Progenitor cell of endocrine pancreas (in vitro differentiated cells): ENCODE measurements at regions not wholly inside any gene's neighbourhood (a gene's known extent, or its start where the extent isn't known, plus 50 kb on each side); places are given as distances from the start of the nearest gene placed in this dataset.

Source experiments
- DNase-seq: peaks from one replicate; pipeline ENCODE4 v3.0.0; 2021; ENCODE audit warnings: low spot score; ENCODE audit not compliant: unreplicated experiment
- H3K27ac Mint-ChIP-seq: 2 replicates; pipeline ENCODE4 v1.8.0; 2021; ENCODE audit warnings: mild to moderate bottlenecking, moderate library complexity, mixed read lengths
- H3K27me3 Mint-ChIP-seq: 2 replicates; pipeline ENCODE4 v1.8.0; 2021; ENCODE audit warnings: mixed read lengths
- H3K36me3 Mint-ChIP-seq: 2 replicates; pipeline ENCODE4 v1.8.0; 2022; ENCODE audit warnings: mixed read lengths; ENCODE audit not compliant: insufficient read depth
- H3K4me1 Mint-ChIP-seq: 2 replicates; pipeline ENCODE4 v1.8.0; 2021; ENCODE audit warnings: low read depth, mixed read lengths
- H3K4me3 Mint-ChIP-seq: 2 replicates; pipeline ENCODE4 v1.8.0; 2021; ENCODE audit warnings: low read depth, mild to moderate bottlenecking, moderate library complexity, mixed read lengths
- H3K9me3 Mint-ChIP-seq: 2 replicates; pipeline ENCODE4 v1.8.0; 2021; ENCODE audit warnings: low read depth, mixed read lengths
- CTCF ChIP-seq: fragments of 200-600 bp; sonication (generic); IDR thresholded peaks from one replicate; pipeline ENCODE4 v1.5.0; 2021; ENCODE audit warnings: antibody characterized with exemption, mild to moderate bottlenecking; ENCODE audit not compliant: unreplicated experiment

- Mint-ChIP-seq H3K27ac (no peak overlapping the region), H3K4me1 (peaks cover 20% of the 10 kb centered on the region), H3K27me3 (peaks cover 39% of the 10 kb centered on the region), H3K36me3 (peaks cover 2% of the 10 kb centered on the region), H3K9me3 (peaks cover 3% of the 10 kb centered on the region), H3K4me3 (no peak overlapping the region)
- DNase-seq = no peak
- no peak for TF ChIP-seq CTCF
These were observed 589.8 kb downstream of the INSC start for GRCh38 chr11:15704556-15704955.

- peaks cover 43% of the 10 kb centered on the region for H3K27me3 Mint-ChIP-seq
- DNase-seq = no peak
- no peak overlapping the region for H3K27ac Mint-ChIP-seq
- no peak for TF ChIP-seq CTCF
- peaks cover 3% of the 10 kb centered on the region for H3K9me3 Mint-ChIP-seq
- peaks cover 12% of the 10 kb centered on the region for H3K4me1 Mint-ChIP-seq
- H3K4me3 Mint-ChIP-seq = no peak overlapping the region
- H3K36me3 Mint-ChIP-seq = peaks cover 2% of the 10 kb centered on the region
These were observed 591.2 kb downstream of the INSC start for GRCh38 chr11:15705891-15706290.

- peaks cover 2% of the 10 kb centered on the region for H3K36me3 Mint-ChIP-seq
- peaks cover 12% of the 10 kb centered on the region for H3K4me1 Mint-ChIP-seq
- no peak for TF ChIP-seq CTCF
- DNase-seq = no peak
- H3K27ac Mint-ChIP-seq = no peak overlapping the region
- H3K4me3 Mint-ChIP-seq = no peak overlapping the region
- peaks cover 3% of the 10 kb centered on the region for H3K9me3 Mint-ChIP-seq
- H3K27me3 Mint-ChIP-seq = peaks cover 49% of the 10 kb centered on the region
These were observed 592.5 kb downstream of the INSC start for GRCh38 chr11:15707194-15707593.

- no peak for DNase-seq
- peaks cover 3% of the 10 kb centered on the region for H3K9me3 Mint-ChIP-seq
- peaks cover 2% of the 10 kb centered on the region for H3K36me3 Mint-ChIP-seq
- H3K27ac Mint-ChIP-seq = no peak overlapping the region
- H3K4me3 Mint-ChIP-seq = no peak overlapping the region
- peaks cover 45% of the 10 kb centered on the region for H3K27me3 Mint-ChIP-seq
- H3K4me1 Mint-ChIP-seq = peaks cover 12% of the 10 kb centered on the region
- TF ChIP-seq CTCF = no peak
These were observed 593.2 kb downstream of the INSC start for GRCh38 chr11:15707971-15708370.

GRCh38 chr11:15710580-15711275 lies 596.0 kb downstream of the INSC start:
- Mint-ChIP-seq H3K36me3 (peaks cover 2% of the 10 kb centered on the region), H3K27ac (no peak overlapping the region), H3K4me3 (no peak overlapping the region), H3K9me3 (peaks cover 3% of the 10 kb centered on the region), H3K4me1 (peaks cover 5% of the 10 kb centered on the region), H3K27me3 (peaks cover 38% of the 10 kb centered on the region)
- DNase-seq = no peak
- TF ChIP-seq CTCF = no peak
